ENCODE measurements at regions not wholly inside any gene's neighbourhood (a gene's known extent, or its start where the extent isn't known, plus 50 kb on each side); places are given as distances from the start of the nearest gene placed in this dataset.

DNA sequence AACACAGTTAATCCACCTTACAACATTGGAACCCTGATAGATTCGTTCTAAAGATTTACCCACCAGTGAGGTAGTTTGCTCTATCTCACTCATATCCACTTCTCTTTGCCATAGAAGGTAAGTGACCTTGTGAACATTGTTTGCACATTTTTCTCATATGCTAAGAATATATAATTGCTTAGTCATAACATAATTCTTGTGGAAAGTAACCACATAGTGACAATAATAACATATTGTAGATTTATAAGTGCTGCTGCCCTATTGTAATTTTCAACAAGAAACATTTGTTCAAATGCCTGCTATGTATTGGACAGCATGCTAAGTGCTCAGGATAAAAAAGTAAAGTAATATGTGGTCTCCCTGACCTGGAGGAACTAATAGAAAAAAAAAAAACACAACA, 554.2 kb upstream of the KCNMB2 start:
- no peak for DNase-seq

DNA sequence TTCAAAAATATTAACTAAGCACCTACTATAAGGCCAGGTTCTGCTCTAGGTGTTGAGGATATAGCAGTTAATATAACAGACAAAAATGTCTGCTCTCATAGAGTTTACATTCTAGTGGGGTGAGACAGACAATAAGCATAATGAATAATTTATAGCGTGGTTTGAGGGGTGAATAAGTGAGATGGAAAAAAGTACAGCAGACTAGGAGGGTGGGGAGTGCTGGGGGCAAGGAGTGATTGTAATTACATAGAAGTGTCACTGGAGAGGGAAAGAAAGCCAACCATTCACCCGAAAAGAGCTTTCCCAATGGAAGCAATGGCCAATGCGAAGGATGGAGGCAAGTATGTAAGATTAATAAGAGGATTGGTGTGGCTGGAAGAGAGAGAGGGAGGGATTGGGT, 552.9 kb upstream of the KCNMB2 start:
- DNase-seq, result no peak

DNA sequence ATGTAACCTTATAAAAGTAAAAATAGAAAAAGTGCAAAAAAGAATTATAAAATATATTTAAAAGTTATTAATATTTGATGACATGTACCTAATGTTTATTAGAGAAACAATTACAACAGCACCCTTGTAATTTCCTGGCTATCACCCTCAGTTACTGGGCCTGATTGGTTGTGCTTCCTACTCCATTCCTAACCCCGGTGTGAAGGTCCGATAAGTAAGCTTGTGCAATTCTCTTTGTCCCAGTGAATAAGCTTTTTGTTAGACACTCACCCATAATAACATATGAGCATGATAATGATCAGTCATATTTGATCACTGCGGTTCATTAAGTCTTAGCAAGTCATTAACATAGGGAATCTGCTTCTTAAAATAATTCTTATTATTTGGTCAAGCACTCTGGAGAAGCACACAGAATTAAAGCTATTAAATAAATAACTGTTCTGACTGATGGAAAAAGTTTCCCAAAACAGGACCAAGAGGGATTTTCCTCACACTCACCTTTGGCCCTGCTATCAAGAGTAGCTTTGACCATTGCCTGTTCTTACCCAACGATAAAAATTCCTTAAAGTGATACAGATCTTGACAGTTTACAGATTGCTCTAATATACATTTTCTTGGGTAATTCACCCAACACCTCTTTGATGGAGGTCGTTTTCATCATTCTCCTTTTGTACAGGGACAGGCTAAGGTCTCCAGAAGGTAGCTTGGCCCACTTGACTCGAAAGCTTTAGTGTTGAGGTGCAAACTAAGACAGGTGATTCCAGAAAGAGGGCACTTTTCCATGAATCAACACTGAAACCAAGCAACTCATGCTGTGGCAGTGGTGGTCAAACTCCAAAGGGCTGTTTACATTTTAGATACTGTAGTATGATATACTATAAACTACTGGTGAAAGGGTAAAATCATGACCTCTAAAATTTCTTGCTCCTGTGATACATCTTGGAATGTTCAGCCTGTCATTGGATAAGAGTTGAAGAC, 543.0 kb upstream of the KCNMB2 start:
- DNase-seq, result no peak

DNA sequence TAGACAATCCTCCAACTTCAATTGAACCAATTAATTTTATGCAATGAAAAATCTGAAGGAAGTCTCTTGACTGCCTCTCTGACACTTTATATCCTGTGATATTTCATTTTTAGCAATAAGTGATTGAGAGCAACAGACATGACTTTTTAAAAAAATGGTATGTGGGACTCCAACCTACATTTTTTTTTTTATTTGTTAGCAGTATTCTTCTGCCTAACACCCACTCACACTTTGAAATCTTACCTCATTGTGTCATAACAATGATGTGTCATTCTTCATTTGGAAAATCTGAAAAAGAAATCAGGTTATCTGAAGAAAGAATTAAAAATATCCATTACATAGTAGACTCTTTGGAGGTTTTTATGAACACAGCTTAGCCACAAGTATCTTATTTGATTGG, 541.3 kb upstream of the KCNMB2 start:
- no peak for DNase-seq

DNA sequence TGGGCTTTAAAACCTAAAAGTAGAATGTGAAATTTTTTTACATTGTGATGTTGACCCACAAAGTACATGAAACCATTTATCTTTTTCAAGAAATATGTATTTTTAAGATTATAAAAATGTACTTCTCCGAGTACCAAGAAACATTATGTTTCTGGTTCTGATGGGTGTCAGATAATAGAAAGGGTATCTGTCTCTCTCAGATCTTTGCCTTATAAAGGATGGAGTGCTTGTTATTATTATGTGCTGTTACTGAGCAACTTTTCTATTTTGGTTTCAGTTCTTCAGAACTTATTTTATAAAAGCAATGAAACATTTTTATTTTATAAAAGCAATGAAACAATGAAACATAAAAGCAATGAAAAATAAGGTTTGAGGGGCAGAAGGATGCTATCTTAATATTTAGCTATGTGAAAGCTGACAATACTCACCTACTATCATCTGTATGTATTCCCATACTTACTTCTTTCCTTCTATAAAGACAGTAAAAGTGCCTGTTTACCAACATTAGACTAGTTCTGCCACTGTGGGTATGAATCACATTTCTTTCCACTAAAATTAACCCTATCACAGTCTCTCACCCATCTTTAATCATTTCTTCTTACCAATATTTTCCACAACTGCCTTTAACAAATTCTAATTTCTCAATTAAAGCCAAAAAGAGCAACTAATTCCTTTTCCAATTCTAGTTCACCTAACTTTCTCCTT, 540.7 kb upstream of the KCNMB2 start:
- DNase-seq, result no peak

DNA sequence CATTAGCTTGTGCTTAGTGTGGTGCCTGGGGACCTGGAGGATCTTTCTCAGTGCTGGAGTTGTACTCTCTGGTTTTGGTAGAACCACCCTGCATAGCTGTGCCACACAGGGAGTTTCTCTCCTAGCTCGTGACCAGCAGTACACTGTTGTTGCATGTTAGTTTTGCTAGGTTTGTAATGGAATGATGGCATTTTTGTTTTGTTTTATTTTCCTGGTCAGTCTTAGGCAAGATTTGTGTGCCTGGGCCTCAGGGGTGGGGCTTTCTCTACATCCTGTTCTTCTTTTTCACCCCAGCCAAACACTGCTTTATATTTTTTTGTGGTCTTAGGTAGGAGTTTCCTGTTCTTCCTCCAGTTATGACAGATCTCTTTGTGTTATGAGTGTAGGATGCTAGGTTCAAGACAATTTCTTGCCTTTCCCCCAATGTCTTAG, 534.5 kb upstream of the KCNMB2 start:
- DNase-seq, result no peak

DNA sequence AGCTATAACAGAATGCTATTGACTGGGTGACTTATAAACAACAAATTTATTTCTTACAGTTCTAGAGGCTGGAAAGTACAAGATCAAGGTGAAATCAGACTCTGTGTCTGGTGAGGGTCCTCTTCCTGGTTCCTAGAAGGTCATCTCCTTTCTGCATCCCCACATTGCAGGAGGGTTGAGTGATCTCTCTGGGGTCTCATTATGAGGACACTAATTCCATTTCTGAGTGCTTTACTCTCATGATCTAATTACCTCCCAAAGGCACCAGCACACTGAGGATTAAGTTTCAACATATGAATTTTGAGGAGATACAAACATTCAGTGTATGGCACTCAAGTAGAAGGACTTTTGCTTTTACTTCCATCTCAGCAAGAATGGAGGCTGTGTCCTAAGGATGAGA, 534.1 kb upstream of the KCNMB2 start:
- no peak for DNase-seq

DNA sequence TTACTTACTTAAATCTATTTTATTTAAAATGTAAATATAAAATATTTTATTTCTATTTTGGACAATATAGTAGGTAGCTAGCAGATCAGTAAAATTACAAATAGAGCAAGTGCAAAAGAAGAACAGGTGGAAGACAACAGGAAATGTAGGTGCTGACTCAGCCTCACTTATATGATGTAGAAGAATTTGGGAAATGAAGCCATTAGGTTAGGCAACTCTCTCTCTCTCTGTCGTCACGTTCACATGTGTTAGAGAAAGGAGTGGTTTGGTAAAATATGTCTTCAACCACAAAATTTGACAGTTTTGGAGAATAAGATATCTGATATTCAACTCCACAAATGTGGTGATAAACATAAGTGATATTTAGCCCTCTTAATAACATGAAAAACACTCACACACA, 532.5 kb upstream of the KCNMB2 start:
- no peak for DNase-seq

DNA sequence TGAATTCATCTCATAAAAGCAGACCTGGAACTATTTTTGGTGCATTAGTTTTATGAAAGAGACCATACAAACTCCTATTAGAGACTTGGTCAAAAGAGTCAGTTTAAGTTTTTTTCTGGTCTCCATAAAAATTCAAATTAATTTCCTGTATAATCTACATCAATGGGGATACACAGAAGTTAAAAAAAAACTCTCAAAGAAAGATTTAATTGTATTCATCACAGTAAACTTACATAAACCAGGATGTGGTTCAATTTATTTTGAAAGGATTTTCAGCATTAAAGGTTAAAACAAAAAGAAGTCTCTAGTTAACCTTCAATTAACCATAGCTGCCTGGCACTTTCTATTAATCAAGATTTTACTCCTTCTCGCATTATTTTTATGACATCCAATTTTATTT, 530.3 kb upstream of the KCNMB2 start:
- no peak for DNase-seq

DNA sequence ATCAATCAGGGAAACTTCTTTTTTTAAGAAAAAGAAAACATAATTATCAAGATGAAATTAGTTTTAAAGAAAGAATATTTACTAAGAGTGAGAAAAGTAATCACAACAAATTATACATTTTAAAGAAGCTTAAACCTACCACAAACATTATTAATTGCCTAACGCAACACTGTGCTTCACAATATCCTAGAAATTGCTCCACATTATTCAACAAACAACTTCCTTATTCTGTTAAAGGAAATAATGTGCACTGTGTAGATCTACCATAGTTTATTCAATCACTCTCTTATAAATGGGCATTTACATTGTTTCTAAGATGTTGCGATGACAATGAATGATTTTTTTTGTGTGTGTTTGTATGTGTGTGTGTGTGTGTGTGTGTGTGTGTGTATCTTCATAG, 525.9 kb upstream of the KCNMB2 start:
- no peak for DNase-seq

DNA sequence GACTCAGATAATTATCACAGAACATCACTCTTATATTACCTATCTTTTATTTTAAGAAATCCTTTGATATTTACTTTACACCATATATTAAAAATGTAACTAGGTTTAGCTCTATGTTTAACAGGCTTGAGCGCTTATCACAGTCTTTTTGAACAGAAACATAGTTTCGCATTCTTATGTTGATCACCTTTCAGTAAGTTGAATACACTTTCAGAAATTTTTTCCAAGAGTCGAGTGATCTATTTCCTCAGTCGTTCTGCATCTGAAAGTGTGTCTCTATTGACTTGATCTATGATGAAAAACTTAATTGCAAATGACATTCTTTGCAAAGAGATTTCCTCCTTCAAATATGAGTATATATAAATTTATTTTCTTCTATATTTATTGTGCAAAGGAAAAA, 516.6 kb upstream of the KCNMB2 start:
- no peak for DNase-seq

DNA sequence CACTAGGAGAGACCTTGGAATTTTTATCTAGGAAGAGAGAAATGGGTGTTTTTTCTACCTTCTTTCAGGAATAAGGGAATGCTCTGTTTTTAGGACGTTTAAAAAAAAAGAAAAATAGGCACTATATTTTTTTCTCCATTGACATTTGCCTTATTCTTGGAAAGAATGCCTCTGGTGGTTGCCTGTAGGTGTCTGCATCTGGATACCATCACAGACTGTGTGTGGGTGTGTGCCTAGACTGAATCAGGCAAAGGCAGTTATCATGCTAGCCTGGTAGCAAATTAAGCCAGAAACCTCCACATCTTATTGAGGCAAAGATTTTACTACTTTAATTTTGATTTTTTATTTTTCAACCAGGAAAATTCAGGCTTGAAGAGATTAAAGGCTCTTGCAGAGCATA, 513.6 kb upstream of the KCNMB2 start:
- no peak for DNase-seq

DNA sequence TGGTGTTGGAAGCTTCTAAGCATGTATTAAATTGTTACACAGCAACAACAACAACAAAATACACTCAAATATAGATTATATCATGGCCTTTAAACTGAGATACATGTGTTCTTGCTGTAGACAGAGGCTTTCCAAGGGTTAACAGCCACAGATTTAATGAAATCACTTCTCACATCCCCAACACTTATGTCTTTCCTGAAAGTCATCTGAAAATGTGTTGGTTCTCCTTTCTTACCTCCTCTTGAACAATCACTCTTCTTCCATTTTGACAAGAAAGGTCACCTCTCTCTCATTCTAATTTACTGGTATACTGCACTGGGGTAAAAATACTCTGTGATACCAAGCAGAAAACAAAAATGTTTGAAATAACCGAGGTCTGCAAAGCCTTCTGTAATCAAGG, 507.3 kb upstream of the KCNMB2 start:
- no peak for DNase-seq

DNA sequence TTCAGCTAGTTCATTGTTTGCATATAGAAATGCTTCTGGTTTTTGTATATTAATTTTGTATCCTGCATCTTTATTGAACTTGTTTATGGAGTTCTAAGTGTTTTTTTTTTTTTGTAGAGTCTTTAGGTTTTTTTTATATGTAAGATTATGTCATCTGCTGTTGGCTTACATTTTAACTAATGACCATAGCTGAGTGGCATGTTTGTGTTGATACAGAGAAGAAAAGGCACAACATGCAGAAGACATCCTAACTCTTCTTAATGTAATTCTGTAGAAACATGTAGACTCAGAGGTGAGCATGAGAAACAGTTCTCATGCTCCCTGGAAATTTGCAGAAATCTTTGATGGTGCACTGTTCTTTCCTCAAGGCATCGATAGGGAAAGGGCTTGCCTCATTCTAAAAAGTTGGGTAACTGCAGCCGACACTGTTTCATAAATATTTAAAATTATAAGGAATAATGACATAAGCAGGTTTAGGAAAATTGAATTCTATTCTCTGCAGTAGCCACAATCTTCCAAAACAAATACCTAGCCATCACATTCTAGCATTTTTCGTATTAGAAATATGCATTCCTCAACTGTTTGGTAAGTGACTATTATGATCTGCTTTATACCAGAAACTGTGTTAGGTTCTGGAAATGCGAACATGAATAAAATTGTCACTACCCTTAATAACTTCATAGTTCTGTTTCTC, 499.6 kb upstream of the KCNMB2 start:
- no peak for DNase-seq

DNA sequence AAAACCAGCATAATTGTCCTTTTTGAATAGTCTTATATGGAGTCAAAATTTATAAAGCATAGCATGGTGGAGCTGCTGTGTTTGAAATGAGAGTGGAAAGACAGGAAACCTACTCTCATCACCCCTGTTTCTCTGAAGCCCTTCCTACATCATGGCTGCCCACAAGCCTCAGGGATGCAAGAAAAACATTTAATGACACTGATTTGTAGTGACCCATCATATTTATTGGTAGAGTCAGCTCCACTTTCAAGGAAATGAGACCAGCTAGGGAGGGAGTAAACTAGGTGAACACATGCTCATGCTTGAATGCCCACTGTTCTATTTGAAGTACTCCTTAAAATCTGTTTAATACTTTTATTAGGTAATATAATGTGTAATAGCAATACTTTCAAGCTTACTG, 494.3 kb upstream of the KCNMB2 start:
- DNase-seq, result no peak

DNA sequence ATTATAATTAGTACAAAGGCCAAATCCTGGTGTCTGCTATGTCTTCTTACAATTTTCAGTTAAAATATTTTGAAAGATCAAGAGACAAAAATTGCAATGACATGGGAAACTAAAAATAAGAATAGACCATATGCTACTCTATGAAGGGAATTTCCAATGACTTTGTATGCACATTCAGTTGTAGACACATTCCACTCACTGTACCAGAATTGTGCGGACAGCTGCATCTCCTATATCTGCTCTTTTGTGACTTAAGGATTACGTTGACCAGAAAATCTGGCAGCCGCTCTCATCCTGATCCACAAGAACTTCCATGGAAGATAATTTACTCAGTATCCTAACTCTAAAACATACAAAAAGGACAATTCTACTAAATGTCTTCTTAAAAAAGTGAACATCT, 493.9 kb upstream of the KCNMB2 start:
- DNase-seq, result no peak

DNA sequence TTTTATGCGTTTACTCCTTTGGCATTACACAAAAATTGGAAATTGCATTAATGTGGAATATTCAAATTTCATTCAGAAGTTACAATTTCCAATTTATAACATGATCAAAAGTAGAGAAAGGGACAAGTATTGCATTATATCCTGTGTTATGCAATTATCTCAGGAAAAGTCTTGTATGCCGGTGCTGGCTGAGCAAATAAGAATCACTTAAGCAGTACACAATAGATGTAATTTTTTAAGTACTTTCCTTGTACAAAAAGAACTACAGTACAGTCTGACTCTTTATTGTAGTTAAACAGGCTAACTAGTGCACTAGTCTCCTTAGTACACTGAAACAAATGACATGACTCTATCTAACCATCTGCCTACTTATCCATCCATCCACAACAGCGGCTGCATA, 493.2 kb upstream of the KCNMB2 start:
- no peak for DNase-seq

DNA sequence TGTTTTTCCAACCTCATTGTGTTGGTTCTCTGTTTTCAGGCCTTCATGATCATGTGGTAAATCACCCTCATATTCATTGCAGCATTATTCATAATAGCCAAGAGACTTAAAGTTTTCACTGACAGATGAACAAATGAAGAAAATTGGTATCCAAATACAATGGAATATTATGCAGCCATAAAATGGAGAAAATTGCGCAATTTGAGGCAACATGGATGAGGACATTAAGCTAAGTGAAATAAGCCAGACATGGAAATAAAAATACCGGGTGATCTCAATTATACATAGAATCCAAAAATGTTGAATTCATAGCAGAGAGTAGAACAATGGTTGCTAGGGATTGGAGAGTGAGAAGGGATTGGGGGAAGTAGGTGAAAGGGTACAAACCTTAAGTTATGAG, 491.9 kb upstream of the KCNMB2 start:
- DNase-seq, result no peak

DNA sequence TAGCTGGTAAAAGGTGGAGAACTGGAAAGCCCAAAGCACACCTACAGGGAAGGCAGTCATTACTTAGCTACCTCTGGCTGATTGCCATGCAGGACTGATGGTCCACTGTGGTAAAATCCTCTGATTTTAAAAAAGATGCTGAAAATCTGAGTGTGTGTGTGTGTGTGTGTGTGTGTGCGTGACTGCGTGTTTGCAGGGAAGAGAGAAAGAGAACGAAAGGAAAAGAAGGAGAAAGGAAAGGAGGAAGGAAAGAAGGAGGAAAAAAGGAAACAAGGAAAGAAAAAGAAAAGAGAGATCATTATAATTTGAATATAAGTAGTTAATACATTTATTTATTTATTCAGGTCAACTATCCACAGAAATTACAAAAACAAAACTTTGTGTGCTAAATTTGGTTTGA, 488.7 kb upstream of the KCNMB2 start:
- no peak for DNase-seq

DNA sequence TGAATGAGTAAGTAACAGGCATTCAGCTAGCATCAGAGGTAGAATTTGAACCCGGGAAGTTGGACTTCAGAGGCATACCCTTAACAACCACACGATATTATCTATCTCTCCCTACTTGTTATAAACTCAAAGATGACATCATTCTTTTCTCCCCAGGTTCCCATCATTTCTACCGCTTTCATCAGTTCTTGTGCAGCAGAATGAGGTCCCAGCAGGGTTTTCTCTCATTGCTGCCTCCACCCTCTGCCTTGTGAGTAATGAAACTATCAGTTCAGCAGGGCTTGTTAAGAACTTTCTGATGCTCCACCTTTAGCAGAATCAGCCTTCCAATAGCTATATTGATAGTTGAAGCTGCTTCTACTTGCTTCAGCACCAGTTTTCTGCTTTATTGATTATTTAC, 487.5 kb upstream of the KCNMB2 start:
- no peak for DNase-seq

DNA sequence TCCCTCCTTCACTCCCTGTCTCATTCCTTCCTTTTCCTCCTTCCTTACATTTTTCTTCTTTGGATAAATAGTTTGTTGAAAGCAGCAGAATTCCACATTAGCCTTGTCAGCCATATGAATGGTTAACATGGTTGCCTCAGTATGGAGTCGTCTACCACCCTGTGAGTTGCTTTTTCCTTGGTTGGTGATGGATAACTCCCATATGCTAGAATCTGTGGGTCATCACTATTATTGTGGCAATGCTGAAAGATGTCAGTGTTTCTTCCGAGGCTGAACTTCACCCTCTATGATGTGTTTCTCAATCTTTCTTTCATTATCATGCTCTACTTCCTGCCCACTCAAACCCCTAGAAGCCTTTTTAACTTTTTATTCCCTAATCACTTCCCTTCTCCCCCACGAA, 481.8 kb upstream of the KCNMB2 start:
- no peak for DNase-seq

DNA sequence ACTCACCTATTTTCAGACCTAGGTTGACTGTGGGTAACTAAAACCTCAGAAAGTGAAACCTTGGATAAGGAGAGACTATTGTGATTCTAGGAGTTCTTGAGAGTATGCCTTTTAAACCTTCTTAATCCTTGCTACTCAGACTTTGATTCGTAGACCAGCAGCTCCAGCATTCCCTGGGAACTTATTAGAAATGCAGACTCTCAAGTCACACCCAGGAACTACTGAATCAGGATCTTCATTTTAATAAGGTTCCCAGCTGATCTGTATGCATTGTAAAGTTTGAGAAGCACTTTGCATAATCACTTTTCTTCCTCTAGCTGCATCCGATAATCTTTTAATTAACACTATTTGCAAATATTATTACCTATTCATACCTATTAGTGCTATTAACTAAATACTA, 480.3 kb upstream of the KCNMB2 start:
- no peak for DNase-seq

DNA sequence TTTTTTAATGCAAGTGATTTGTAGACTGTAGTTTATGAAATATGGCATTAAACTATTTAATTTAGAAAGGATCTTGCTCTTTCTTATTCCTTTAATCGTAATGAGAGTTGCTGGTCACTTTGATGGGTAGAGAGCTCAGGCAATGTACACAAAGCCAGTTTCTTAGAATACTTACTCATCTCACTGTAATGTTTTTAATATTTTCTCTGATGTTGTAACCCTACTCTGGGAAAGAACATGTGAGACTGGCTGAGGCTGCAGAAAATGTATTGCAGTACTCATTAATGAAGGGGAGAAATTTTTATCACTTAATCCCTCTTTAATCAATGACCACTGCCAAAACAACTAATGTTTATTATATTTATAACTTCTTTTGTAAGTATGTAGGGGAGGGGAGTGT, 479.4 kb upstream of the KCNMB2 start:
- no peak for DNase-seq

DNA sequence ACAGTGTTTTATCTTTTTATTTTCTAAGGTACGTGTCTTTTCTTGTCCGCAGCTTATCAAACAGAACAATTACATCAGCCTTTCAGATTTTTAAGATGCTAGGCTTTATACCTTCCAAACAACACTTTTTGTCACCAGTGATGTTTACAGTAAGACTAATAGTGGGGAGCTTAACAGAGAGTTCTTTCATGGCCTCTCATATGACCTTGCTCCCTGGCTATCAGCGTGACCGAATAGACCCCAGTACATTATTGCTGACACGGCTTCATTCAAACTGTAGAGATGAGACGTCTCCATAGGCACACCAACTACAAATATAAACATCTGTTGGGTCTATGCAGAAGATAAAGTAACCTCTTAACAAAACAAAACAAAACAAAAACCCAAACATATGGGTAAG, 477.6 kb upstream of the KCNMB2 start:
- DNase-seq, result no peak
